ENCODE measurements at regions not wholly inside any gene's neighbourhood (a gene's known extent, or its start where the extent isn't known, plus 50 kb on each side); places are given as distances from the start of the nearest gene placed in this dataset.

DNA sequence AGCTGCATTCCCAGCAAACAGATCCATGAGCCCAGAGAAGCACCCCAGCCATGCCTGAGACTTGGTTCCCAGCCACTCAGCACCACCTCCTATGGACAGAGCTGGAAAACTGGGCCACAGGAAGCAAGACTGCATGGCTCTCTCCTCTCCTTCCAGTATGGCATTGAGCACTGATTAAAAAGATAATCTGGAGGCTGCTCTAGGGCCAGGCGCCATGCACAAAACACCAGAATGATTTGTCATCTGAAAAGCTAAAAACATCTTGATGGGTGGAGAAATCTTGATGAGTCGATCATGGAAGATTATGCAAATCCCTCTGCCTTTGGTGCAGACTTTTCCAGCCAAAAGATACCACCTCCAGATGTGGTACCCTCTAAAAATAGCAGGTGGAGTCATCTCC lies 62.7 kb upstream of the MRPS22 start:
- CTCF ChIA-PET, result interaction anchor here (0.6 to 1.1 kb wide), 2 partner anchors 44 to 48 kb away, joined by 3 read pairs; no protein-coding TSS in a partner anchor
- 0 out of 2 replicates have a peak, but pooled peaks cover 2% of the 10 kb centered on the region for H3K9me3 ChIP-seq (ENCODE audit: control insufficient read depth, insufficient read depth, low read length)
- TF ChIP-seq, protein P1, sequence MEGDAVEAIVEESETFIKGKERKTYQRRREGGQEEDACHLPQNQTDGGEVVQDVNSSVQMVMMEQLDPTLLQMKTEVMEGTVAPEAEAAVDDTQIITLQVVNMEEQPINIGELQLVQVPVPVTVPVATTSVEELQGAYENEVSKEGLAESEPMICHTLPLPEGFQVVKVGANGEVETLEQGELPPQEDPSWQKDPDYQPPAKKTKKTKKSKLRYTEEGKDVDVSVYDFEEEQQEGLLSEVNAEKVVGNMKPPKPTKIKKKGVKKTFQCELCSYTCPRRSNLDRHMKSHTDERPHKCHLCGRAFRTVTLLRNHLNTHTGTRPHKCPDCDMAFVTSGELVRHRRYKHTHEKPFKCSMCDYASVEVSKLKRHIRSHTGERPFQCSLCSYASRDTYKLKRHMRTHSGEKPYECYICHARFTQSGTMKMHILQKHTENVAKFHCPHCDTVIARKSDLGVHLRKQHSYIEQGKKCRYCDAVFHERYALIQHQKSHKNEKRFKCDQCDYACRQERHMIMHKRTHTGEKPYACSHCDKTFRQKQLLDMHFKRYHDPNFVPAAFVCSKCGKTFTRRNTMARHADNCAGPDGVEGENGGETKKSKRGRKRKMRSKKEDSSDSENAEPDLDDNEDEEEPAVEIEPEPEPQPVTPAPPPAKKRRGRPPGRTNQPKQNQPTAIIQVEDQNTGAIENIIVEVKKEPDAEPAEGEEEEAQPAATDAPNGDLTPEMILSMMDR (IDR thresholded peaks at IDR 0.05; ENCODE audit: low read depth, low read length), result no peak
- no peak for DNase-seq (ENCODE audit: low read depth, low spot score)
- POLR2A ChIA-PET, result no interaction called here
- H3K4me3 ChIP-seq (ENCODE audit: low read depth, low read length), result no peak overlapping the region
- no peak overlapping the region for H3K27ac ChIP-seq (ENCODE audit: low read depth, low read length)
- no peaks in the 10 kb centered on the region for H3K27me3 ChIP-seq (ENCODE audit: control insufficient read depth, insufficient read depth, low read length)

DNA sequence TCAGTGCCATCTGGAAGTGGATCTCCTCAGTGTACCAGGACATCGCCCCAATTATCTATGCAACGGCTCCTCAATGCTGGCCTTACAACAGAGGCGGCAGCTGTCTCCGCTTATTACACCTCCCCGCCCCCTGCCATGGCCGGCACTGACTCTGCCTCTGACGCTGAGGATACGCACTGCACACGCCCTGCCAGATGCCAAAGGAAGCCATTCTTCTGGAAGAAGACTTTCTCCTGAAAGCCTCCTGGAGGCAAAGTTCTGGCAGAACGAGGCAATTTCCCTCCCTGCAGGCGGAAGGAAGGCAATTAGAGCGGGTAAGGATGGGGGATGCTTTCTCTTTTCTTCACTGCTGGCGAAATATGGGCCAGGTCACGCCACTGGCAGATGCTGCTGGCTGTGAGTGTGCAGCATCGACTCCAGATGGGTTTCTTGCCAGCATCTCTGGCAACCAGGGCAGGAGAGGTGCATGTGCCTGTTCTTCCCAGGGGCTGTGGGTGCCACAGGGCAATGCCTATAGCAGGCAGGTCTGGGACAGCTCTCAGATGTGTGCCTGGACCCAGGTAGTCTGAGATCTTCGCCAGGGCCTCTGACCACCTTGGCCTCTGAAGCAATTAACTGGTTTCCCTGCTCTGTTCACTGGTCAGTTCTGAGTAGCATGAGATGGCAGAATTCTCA lies 62.2 kb upstream of the MRPS22 start:
- CTCF ChIA-PET, result interaction anchor here (1.1 kb wide), 1 partner anchor 47 kb away, joined by 3 read pairs; no protein-coding TSS in a partner anchor
- TF ChIP-seq, protein P1 (IDR thresholded peaks at IDR 0.05; ENCODE audit: low read depth, low read length), result no peak
- Histone ChIP-seq H3K27ac (ENCODE audit: low read depth, low read length) (no peak overlapping the region), H3K4me3 (ENCODE audit: low read depth, low read length) (no peak overlapping the region), H3K27me3 (ENCODE audit: control insufficient read depth, insufficient read depth, low read length) (no peaks in the 10 kb centered on the region), H3K9me3 (ENCODE audit: control insufficient read depth, insufficient read depth, low read length) (0 out of 2 replicates have a peak, but pooled peaks cover 2% of the 10 kb centered on the region)
- no peak for DNase-seq (ENCODE audit: low read depth, low spot score)
- POLR2A ChIA-PET, result no interaction called here

DNA sequence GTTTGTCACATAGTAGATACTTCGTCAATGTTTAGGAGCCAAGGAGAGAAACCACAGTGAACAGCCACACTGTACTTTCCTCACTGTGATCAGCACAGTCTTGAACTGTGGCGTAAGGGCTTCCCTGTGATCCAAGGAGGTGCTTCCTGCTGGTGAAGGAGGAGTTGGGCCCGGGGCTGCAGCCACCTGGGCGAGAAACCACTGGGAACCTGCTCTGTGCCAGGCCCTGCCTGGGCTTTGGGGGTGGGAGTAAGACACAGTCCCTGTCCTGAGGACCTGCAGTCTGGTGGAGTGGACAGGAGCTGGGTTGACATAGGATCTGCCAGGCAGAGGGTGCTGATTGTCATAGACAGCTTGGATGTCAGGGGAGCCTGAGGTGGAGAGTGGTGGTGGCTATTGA lies 60.5 kb upstream of the MRPS22 start:
- CTCF ChIA-PET, result no interaction called here
- Histone ChIP-seq H3K27ac (ENCODE audit: low read depth, low read length) (no peak overlapping the region), H3K4me3 (ENCODE audit: low read depth, low read length) (no peak overlapping the region), H3K27me3 (ENCODE audit: control insufficient read depth, insufficient read depth, low read length) (no peaks in the 10 kb centered on the region), H3K9me3 (ENCODE audit: control insufficient read depth, insufficient read depth, low read length) (0 out of 2 replicates have a peak, but pooled peaks cover 2% of the 10 kb centered on the region)
- TF ChIP-seq, protein P1 (IDR thresholded peaks at IDR 0.05; ENCODE audit: low read depth, low read length), result no peak
- POLR2A ChIA-PET, result no interaction called here
- DNase-seq (ENCODE audit: low read depth, low spot score), result no peak

DNA sequence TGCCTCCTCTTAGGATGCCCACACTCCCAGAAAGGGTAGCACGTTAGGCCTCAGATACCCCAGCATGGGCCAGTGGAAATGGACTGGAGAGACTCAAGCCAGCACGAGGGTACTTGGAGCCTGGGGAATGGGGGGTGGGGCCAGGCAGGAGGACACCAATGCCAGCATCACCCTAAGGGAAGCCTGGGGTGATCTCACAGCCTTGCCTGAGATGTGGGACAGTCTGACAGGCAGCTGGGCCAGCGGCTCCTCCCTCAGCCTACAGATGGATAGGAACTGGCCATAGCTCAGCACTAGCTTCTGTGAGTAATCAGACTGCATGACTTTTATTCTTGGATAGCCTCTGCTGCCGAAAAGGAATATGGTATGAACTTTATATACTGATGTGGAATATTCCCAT lies 59.6 kb upstream of the MRPS22 start:
- CTCF ChIA-PET, result no interaction called here
- DNase-seq (ENCODE audit: low read depth, low spot score), result no peak
- Histone ChIP-seq H3K4me3 (ENCODE audit: low read depth, low read length) (no peak overlapping the region), H3K27ac (ENCODE audit: low read depth, low read length) (no peak overlapping the region), H3K9me3 (ENCODE audit: control insufficient read depth, insufficient read depth, low read length) (0 out of 2 replicates have a peak, but pooled peaks cover 2% of the 10 kb centered on the region), H3K27me3 (ENCODE audit: control insufficient read depth, insufficient read depth, low read length) (no peaks in the 10 kb centered on the region)
- TF ChIP-seq, protein P1 (IDR thresholded peaks at IDR 0.05; ENCODE audit: low read depth, low read length), result no peak
- POLR2A ChIA-PET, result interaction anchor here (1.0 kb wide), 1 partner anchor 18 kb away, joined by 6 read pairs; no protein-coding TSS in a partner anchor

DNA sequence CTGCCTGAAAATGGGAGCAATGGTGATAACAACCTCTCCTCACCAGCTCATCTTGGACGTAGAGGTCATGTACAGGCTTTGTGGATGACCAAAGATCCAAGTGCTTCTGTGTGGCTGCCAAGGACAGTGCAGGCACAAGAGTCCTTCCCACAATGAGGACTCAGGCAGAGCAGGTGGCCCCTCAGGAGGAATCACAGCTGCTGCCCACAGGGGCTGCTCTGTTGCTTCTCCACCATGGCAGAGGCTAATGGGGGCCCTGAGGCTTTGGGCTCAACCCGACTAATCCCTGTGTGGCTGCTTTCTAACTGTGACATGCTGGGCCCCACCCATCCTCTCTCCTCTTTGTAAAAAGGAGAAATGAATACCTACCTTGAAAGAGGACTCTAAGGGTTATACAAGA lies 58.1 kb upstream of the MRPS22 start:
- POLR2A ChIA-PET, result no interaction called here
- H3K4me3 ChIP-seq (ENCODE audit: low read depth, low read length), result no peak overlapping the region
- no peak overlapping the region for H3K27ac ChIP-seq (ENCODE audit: low read depth, low read length)
- H3K27me3 ChIP-seq (ENCODE audit: control insufficient read depth, insufficient read depth, low read length), result no peaks in the 10 kb centered on the region
- TF ChIP-seq, protein P1 (IDR thresholded peaks at IDR 0.05; ENCODE audit: low read depth, low read length), result no peak
- DNase-seq (ENCODE audit: low read depth, low spot score), result no peak
- CTCF ChIA-PET, result no interaction called here
- H3K9me3 ChIP-seq (ENCODE audit: control insufficient read depth, insufficient read depth, low read length), result no peaks in the 10 kb centered on the region

Data from AG04450 (cell line).